ENCODE measurements at regions not wholly inside any gene's neighbourhood (a gene's known extent, or its start where the extent isn't known, plus 50 kb on each side); places are given as distances from the start of the nearest gene placed in this dataset.
"Not testable (repeated sequence)": the region's sequence is repeated elsewhere in the genome, so short reads cannot be mapped to it uniquely, and the experiment has no call there.

GRCh38 chr5:167296661-167297060 lies 994.8 kb upstream of the WWC1 start:
- DNase-seq = no peak

- DNase-seq = not testable (repeated sequence)
These were observed 991.6 kb upstream of the WWC1 start for GRCh38 chr5:167299861-167300260.

GRCh38 chr5:167303582-167303981 lies 987.9 kb upstream of the WWC1 start:
- no peak for DNase-seq

GRCh38 chr5:167304834-167305469 lies 986.5 kb upstream of the WWC1 start:
- no peak for DNase-seq

GRCh38 chr5:167305591-167306213 lies 985.7 kb upstream of the WWC1 start:
- no peak for DNase-seq

- no peak for DNase-seq
These were observed 984.4 kb upstream of the WWC1 start for GRCh38 chr5:167307042-167307441.

GRCh38 chr5:167308466-167308865 lies 983.0 kb upstream of the WWC1 start:
- no peak for DNase-seq

- no peak for DNase-seq
These were observed 981.4 kb upstream of the WWC1 start for GRCh38 chr5:167309941-167310517.

- no peak for DNase-seq
These were observed 980.1 kb upstream of the WWC1 start for GRCh38 chr5:167311340-167311739.

GRCh38 chr5:167312225-167312624 lies 979.2 kb upstream of the WWC1 start:
- no peak for DNase-seq

GRCh38 chr5:167315762-167316161 lies 975.7 kb upstream of the WWC1 start:
- DNase-seq = no peak

- DNase-seq = no peak
These were observed 973.6 kb upstream of the WWC1 start for GRCh38 chr5:167317884-167318283.

- no peak for DNase-seq
These were observed 972.2 kb upstream of the WWC1 start for GRCh38 chr5:167319243-167319642.

GRCh38 chr5:167320019-167320418 lies 971.4 kb upstream of the WWC1 start:
- no peak for DNase-seq

GRCh38 chr5:167332309-167332708 lies 959.1 kb upstream of the WWC1 start:
- DNase-seq = no peak

- DNase-seq = no peak
These were observed 955.3 kb upstream of the WWC1 start for GRCh38 chr5:167336161-167336560.

- no peak for DNase-seq
These were observed 952.2 kb upstream of the WWC1 start for GRCh38 chr5:167339205-167339604.

GRCh38 chr5:167346461-167346860 lies 945.0 kb upstream of the WWC1 start:
- DNase-seq = no peak

- no peak for DNase-seq
These were observed 943.1 kb upstream of the WWC1 start for GRCh38 chr5:167348251-167348926.

GRCh38 chr5:167348980-167349379 lies 942.5 kb upstream of the WWC1 start:
- no peak for DNase-seq

GRCh38 chr5:167351316-167351715 lies 940.1 kb upstream of the WWC1 start:
- DNase-seq = no peak

- DNase-seq = no peak
These were observed 938.6 kb upstream of the WWC1 start for GRCh38 chr5:167352801-167353200.

GRCh38 chr5:167355346-167355745 lies 936.1 kb upstream of the WWC1 start:
- DNase-seq = no peak

GRCh38 chr5:167356374-167356773 lies 935.1 kb upstream of the WWC1 start:
- no peak for DNase-seq
